ENCODE measurements at regions not wholly inside any gene's neighbourhood (a gene's known extent, or its start where the extent isn't known, plus 50 kb on each side); places are given as distances from the start of the nearest gene placed in this dataset.
"Not testable (repeated sequence)": the region's sequence is repeated elsewhere in the genome, so short reads cannot be mapped to it uniquely, and the experiment has no call there.

DNA sequence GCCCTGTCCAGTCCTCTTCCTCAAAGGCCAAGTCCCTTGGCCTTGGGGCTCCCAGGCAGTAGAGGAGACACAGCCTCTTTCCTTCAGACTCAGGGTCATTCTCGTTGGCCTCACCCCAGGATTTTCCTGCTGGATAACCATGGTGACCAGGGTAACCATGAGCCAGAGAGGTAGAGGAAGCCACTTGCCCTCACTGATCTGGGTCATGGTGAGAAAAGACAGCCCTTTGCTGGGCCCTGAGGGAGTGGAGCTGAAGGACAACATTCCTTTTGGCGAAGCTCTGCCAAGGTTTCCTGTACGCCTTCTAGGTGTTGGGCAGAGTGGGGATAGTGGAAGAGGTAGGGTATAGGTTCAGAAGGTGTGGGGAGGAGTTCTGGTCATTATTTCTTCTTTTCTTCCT is 53.1 kb upstream of the WNT4 start:
- DNase-seq, result no peak

DNA sequence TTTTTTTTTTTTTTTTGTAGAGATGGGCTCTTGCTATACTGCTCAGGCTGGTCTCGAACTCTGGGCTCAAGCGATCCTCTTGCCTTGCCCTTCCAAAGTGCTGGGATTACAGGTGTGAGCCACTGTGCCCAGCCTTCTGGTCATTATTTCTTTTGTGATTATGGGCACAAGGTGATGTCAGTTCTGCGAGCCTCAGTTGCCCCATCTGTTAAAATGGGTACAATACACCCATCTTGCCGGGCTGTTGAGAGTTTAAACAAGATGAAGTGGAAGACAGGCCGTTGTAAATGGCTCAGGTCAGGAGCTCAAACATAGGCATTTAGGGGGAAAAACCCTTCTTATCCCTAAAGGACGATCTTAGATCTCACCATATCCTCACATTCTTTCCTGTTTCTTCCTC is 53.7 kb upstream of the WNT4 start:
- DNase-seq, result no peak

DNA sequence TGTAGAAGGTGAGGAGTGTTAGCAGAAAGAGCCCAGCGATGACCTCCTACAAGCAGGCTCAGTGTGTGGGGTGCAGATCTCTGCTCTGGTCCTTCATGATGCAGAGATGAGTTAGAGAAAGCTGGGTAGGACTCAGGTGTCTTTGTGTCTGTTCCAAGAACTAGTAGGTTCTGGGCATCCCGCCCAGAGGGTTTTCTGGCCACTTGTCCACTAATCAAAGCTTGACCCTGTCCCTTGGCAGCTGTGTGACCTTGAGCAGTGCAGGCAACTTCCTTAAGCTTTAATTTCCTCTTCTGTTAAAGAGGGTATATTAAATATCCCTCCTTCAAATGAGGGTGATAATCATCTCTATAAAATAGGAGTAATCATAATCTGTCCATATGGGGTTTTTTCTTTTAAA is 54.7 kb upstream of the WNT4 start:
- DNase-seq, result no peak

DNA sequence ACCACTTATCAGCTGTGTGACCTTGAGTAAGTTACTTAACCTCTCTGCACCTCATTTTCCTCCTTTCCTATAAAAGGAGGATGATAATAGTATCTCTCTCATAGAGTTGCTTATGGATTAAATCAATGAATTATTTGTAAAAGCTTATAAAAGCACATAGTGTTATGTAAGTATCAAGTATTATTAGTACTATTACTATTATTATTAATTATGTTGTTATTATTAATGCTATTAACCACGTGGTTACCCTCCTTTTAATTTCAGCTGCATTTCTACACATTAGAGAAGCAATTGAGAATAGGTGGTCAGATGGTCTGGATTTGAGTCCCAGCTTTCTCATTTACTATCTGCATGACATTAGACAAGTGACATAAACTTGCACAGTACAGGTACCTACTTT is 58.1 kb upstream of the WNT4 start:
- DNase-seq, result no peak

DNA sequence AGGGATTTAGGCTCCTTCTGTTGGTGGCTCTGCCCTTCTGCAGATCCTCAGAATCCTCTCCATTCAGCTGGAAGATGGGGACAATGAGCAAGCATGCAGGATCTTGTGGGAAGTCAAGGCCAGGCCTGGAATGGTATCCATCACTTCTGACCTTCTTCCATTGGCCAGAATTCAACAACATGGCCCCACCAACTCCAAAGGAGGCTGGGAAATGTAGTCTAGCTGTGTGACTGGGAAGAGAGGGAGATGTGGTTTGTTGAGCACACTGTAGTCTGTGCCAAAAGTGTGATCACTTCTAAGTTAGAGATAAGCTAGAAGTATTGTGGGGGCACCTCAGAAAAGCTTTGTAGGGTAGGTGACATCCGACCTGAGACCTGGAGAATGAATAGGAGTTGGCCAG is 60.4 kb upstream of the WNT4 start:
- no peak for DNase-seq

DNA sequence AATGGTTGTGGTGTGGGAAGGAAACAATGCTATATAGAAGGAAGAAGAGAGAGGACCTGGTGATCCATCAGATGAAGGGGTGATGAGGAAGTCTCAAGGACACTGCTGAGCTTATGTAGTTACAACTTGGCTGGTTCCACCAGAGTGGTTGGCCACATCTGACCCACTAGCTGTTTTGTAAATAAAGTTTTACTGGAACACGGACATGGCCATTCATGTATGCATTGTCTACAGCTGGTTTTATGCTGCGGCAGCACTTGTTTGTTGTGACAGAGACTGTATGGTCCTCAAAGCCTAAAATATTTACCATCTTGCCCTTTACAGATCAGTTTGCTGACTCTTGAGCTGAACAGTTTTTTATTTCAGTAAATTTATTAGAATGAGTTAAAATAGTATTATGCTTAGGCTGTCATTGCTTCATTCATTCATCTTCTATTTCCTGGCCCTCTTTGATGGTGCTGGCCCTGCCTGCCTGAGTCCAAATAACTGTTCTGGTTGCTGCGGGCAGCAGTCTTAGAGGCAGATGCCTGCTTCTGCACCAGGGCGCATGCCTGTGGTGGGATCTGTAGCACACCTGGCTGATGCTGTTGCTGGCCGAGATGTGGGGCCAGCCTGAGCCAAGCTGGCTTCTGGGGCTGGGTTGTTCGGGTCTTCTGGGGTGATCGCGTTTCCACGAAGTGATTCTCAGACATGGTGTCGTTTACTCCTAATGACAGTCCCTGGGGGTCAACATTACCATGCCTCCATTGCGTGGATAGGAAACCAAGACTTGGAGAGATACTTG is 61.4 kb upstream of the WNT4 start:
- no peak for DNase-seq

DNA sequence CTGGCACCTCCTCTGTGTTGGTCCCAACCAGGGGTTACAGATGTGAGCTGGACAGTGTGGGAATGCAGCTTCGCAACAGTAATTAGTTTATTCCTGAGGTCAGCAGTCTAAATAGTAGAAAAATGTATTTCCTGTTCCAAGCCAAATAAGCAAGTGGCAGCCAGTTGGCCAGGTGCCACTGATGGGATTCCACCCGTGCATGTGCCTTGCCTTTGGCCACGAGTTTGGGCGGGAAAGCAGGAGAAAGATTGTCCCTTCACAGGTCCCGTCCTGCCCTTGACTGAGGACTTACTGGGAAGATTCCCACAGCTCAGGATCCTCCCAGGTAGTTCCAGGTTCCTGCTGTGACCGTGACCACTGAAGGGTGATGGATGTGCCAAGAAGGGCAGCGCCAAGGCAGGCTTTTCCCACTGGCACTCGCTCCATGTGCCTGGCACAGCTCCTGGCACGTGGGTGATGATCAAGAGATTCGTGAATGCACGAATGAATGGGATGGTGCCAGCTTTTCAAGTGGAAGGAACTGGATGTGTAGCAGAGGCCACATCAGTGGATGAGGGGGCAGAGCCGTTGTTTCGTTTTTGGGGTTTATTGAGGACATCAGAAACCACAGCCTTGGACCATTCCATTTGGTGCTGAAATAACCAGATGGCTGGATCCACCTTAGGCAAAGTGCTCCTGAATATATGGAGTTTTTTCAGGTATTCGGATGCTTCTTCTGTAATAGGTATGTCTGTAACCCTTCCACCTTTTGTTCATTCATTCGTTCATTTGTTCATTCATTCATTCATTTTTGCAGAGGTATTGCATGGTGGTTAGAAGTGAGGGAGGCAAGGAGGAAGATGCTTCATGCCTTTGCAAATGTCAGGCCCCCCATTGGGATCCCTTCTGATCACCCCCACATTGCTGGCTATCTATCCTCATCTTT is 62.4 kb upstream of the WNT4 start:
- no peak for DNase-seq

DNA sequence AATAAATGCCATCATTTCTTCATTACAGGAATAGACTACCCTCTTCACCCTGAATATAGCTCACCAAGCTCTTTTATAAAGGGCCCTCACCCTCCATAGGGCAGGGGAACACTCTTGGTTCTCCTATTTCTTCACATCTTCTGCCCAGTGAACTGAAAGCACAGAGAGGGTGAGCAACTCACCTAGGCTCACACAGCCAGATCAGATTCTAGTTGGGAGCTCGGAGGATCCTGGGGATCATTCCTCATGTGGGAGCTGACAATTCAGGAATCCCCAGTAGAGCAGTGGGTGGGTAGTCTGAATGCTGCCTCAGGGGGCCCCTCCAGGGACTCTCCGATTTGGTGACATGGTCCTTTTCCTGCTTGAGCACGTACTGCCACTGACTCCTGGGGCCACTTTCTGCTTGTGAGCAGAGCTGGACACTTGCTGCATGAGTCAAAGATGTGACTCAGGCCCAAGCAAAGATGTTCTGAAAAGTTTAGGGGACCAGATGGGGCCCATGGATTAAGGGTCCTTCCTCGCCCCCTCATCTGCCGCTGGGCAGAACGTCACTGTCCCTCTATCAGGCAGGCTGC is 63.7 kb upstream of the WNT4 start:
- no peak for DNase-seq

DNA sequence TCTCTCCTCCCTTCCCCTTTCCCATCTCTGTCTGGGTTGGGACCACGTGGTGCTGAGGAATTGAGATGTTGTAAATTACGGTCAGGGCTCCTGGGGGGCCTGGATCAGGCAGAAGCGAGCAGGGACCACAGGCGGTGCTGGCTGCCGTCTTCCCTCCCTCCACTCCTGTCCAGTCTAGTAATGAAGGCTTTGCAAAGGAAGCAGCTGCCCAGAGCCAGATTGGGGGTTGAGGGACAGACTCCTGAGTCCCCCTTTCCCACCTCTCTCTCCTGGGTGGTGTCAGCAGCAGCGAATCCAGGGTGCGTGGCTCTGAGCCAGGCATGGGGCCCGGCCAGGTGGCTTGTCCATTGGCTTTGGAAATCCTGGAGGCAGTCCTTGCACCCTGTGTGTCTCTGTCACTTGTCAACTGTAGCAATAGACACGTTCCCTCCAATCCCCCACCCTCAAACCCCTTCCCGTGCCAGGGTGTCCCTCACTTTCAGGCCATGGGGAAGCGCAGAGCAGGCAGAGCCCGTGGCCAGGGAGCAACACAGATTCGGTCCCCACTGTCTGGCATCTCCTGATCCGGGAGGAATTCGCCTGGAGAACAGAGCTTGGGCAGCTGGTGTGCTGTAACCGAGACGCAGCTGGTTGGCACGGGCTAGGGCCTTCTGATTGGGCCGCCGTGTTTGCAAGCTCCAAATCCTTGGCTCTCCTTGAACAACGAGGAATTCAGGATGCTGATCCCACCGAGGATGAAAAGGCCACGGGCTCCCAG is 64.8 kb upstream of the WNT4 start:
- DNase-seq, result no peak

DNA sequence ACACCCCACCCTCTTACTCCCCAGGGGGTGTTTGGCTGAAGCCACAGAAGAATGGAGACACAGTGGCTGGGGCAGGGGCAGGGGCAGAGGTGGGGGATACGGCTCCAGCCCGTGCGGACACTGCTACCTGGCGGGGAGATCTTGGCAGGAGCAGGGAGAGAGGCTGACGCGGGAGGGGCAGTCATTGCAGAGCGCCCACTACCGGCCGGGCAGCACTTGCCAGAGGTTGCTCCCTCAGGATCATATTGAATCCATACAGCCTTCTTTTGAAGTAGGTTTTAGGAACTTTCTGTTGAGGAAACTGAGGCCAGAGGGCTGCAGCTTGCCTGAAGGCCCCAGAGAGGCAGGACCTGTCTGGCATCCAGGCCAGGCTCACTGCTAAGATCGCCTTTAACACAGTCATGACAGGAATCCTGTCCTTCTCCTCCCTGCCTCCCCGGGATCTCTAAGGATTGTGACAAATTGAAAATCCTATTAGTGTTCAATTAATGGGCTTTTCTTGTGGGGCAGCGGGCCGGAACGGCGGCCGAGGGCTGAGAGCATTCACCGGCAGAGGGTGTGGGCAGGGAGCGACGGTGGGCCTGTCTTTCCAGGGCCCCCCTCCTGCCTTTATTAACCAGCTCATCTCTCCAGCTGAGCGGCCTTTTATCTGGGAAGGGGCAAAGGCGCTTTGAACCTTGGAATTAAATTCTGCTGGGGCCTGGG is 65.5 kb upstream of the WNT4 start:
- no peak for DNase-seq

DNA sequence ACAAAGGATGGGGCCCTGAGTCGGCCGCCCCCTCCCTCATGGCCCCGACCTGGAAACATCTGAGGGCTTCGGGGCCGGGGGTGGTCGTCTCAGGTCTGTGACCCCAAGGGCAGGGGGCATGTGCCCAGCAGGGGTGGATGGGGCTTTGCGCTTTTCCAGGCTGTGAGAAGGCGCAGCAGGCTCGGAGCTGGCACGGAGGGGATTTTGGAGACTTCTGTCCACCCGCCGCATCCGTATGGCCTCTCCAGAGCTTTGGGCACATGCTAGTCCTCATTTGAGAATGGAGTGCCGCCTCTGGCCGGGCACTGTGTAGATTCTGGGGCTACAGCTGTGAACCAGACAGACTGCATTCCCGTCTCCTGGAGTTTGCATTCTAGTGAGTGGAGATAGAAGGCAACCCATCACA is 66.1 kb upstream of the WNT4 start:
- DNase-seq, result no peak

DNA sequence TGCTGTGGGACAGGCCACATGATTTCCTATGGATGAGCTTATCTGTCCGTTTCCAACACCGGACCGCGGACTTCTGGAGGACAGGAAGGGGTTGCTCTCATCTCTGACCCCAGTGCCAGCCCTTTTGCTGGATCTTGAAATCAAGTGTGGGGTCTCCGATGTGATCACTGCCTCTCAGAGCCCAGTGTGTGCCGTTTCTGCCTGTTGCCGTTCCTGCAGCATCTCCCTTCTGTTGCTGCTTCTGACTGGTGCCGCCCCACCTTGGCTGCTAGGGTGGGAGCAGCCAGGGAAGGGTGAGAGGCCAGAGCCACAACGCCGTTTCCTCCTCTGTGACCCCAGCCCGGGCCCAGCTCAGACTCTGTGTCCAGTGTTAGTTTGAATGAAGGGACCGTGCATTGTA is 67.3 kb upstream of the WNT4 start:
- no peak for DNase-seq

DNA sequence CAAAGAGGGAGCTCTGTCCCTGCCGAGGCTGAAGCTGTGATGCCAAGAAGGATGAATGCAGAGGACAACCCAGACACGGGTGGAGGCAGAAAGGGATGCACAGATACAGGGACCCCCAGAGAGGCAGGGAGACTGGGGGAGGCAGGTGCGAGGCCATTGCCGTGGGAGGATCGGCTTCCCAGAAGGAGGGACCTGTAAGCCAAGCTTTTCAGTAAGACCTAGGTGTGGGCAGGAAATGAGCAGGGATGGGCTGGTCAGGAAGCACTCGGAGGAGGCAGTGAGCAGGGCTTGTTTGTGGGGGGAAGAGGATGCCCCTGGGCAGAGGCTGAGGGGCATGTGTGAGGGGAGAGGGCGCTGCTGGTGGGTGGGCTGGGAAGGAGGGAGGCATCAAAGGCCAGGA is 67.7 kb upstream of the WNT4 start:
- DNase-seq, result no peak

DNA sequence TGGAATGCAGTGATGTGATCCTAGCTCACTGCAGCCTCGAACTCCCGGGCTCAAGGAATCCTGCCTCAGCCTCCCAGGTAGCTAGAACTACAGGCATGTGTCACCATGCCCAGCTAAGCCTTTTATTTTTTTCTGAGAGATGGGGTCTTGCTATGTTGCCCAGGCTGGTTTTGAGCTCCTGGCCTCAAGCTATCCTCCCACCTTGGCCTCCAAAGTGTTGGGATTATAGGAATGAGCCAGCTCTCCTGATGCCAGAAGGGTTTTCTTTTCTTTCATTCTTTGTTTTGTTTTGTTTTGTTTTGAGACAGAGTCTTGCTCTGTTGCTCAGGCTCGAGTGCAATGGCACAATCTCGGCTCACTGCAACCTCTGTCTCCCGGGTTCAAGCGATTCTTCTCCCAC is 68.6 kb upstream of the WNT4 start:
- not testable (repeated sequence) for DNase-seq

DNA sequence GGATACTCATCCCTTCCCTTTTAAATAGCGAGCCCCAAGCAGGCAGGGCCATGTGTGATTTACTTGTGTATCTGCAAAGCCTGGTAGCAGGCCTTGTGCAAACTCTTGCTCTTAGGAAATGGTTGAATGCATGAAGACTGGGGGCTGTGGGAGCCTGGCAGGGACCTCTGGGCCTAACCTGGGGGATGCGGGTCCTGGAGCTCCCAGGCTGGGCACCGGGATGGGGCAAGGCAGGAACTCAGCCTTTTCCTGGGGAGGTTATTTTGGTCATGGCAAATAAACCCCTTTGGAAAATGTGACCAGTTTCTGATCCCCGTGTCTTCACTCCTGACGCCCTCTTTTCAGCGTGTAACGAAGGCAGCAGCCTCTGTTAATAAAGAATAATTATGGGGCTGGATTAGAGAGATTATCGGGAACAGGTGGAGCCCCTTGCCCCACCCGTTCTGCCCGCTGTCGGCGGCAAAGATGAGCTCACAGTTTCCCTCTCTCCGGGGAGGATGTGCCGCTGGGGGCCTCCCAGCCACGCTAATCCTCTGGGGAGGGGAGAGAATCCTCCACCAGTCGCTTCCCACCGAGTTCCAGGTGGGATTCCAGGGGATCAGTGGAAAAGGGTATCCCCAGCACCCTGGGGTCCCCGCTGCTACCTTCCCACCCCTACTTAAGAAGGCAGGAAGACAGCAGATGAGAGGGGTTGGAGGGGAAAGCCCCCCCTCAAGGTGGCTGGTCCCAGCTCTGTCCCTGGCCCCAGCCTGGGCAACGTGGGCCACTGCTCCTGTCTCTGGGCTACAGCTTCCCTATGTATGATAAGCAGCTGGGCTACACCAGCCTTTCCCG is 69.7 kb upstream of the WNT4 start:
- no peak for DNase-seq

DNA sequence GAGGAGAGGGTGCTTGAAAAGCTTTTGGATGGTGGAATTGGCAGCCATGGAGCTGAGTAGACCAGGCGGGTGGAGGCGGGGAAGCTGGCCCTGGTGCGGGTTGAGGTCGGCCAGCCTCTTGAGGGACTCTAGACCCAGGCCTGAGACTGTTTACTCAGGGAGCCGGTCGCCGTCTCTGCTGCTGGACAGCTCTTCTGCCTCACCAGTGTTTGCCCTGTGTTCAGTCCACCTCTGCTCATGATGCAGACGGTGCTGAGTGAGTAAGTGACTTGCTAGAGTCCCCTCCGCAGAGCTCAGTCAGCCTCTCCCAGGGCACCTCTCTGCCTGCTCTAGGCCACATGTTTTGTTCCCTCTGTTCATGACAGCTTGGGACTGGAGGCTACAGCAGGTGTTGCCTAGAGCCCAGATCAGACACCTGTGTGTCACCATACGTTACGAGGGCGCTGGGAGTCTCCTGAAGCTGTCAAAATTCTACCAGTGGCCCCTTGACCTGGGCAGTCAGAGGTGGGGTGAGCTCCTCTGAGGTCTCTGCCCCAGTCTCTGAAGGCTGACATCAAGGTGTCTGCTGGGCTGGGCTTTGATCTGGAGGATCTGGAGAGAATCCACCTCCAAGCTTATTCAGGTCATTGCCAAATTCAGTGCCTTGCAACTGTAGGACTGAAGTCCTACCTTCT is 73.5 kb upstream of the WNT4 start:
- DNase-seq, result no peak

DNA sequence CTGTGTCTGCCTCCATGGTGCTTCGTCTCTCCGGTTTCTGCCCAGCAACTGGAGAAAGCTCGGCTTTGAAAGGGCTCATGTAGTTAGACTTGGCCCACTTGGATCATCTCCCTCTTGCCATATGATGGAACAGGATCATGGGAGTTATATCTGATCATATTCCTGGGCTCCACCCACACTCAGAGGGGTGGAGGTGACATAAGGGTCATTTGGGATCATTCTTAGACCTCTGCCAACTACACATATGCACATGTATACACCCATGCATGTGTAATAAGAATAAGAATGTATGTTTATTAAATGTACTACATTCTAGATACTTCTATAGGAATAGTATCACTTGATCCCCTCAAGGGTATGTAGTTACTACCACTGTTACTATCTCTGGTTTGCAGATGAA is 74.1 kb upstream of the WNT4 start:
- DNase-seq, result no peak

DNA sequence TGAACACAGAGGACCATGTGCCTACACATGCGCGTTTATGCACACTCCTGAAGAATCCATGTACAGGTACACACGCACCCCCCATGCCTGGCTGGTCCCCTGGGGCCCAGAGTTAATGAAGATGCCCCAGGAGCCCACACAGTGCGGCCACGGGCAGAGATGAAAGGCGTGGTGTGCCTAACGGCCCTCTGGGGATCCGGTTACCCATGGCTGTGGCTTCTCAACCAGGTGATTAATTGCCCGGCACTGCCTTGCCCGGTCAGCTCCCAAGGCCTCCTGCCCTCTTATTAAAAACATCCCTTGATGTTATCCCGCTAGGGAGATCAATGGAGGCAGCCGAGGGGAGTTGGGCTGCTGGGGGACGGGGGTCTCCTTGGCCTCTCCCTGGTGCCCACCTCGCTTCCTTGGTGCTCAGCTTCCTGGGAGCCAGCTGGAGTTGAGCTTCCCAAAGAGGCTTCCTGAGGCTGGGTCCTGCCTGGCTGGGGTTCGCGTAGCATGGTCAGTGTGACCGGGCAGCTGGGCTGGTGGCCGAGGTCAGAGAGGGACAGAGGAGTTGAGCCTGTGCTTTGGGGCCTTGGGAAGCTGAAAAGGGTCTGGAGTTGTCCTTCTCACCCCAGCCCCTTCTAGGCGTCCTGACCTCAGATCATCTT is 75.0 kb upstream of the WNT4 start:
- no peak for DNase-seq

DNA sequence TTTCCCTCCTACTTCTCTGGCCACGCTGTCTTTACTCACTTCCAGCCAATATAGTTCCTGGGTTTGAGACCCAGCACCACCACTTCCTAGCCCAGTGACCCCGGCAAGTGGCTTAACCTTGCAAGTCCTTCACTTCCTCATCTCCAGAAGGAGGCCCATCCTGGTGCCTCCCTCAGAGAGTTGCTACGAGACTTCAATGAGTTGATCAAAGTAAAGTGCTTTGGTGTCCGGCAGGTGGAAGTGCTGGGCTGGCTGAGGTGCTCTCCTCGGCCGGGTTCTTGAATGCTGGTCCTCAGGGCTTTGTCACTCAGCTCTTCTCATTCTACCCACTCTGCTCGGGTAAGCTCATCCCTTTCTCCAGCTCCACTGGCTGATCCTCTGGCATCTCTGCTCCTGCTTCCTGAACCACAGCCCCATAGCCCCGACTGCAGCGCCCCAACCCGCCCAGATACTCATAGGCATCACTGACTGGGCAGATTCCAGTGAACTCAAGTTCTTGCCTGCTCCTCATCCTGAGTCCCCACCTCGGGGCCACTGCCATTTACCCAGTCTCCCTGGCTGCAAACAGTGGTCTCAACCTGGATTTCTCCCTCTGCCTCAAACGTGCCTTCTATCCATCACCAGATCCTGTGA is 75.8 kb upstream of the WNT4 start:
- DNase-seq, result no peak

DNA sequence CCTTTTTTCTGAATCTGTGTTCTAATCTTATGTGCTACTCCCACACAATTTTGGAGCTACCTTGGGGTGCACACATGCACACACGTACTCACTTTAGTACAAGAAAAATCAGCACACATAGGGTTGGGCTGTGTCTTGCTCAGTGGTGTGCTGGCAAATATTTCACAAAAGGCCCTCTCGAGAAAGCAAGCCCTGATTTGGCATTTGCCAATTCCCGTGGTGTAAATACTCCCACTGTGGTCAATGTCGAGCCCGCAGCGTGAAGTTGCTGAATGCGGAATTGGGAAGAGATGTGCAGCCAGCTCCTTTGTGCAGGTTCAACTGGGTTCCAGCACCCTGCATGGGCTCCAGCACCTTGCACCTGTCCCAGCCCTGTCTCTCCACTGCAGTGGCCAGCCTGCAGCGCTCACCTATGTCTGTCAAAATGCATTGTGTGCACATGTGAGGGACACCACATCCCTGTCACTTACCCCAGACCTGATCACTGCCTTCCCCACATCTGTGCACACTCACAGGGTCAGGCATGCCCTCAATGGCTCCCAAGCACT is 78.4 kb upstream of the WNT4 start:
- no peak for DNase-seq
